ENCODE measurements at regions not wholly inside any gene's neighbourhood (a gene's known extent, or its start where the extent isn't known, plus 50 kb on each side); places are given as distances from the start of the nearest gene placed in this dataset.

DNA sequence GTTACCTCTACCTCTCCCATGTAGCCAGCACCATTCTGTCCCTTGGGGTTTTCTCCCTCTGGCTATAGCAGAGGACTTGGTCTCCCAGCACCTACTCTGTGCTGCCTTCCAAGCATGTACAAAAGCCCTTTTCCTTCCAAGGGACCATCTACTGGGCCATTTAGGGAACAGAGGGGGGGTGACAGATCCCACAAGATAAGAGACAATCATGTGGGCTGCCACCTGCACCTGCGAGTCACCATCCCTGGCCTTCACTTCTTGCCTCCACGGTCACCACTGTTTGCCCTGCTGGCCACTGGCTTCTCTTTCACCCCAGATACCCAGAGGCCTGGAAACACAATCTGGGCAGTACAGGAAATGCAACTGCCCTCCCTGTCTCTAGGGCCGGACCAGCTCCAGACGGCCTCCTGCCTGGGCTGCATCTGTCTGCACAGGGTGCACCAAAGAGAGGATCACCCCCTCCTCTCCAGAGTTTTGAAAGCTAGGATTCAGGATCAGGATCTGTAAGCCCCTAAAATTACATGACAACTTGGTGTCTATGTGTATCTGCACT lies 160.8 kb upstream of the NECTIN1 start (continued):
- TF ChIP-seq, protein P1, sequence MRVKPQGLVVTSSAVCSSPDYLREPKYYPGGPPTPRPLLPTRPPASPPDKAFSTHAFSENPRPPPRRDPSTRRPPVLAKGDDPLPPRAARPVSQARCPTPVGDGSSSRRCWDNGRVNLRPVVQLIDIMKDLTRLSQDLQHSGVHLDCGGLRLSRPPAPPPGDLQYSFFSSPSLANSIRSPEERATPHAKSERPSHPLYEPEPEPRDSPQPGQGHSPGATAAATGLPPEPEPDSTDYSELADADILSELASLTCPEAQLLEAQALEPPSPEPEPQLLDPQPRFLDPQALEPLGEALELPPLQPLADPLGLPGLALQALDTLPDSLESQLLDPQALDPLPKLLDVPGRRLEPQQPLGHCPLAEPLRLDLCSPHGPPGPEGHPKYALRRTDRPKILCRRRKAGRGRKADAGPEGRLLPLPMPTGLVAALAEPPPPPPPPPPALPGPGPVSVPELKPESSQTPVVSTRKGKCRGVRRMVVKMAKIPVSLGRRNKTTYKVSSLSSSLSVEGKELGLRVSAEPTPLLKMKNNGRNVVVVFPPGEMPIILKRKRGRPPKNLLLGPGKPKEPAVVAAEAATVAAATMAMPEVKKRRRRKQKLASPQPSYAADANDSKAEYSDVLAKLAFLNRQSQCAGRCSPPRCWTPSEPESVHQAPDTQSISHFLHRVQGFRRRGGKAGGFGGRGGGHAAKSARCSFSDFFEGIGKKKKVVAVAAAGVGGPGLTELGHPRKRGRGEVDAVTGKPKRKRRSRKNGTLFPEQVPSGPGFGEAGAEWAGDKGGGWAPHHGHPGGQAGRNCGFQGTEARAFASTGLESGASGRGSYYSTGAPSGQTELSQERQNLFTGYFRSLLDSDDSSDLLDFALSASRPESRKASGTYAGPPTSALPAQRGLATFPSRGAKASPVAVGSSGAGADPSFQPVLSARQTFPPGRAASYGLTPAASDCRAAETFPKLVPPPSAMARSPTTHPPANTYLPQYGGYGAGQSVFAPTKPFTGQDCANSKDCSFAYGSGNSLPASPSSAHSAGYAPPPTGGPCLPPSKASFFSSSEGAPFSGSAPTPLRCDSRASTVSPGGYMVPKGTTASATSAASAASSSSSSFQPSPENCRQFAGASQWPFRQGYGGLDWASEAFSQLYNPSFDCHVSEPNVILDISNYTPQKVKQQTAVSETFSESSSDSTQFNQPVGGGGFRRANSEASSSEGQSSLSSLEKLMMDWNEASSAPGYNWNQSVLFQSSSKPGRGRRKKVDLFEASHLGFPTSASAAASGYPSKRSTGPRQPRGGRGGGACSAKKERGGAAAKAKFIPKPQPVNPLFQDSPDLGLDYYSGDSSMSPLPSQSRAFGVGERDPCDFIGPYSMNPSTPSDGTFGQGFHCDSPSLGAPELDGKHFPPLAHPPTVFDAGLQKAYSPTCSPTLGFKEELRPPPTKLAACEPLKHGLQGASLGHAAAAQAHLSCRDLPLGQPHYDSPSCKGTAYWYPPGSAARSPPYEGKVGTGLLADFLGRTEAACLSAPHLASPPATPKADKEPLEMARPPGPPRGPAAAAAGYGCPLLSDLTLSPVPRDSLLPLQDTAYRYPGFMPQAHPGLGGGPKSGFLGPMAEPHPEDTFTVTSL (CRISPR knock-in tag; IDR thresholded peaks at IDR 0.05; ENCODE audit: borderline replicate concordance), result no peak
- TF ChIP-seq ATF7-NPFF (CRISPR knock-in tag; IDR thresholded peaks at IDR 0.05; ENCODE audit: low read depth) (no peak), MIER3 (CRISPR knock-in tag; IDR thresholded peaks at IDR 0.05; ENCODE audit: borderline replicate concordance) (no peak), TBX3 (IDR thresholded peaks at IDR 0.05; ENCODE audit: borderline replicate concordance) (no peak), FOXK1 (CRISPR knock-in tag; IDR thresholded peaks at IDR 0.05; ENCODE audit: borderline replicate concordance, low read depth) (no peak), PCBP1 (IDR thresholded peaks at IDR 0.05; ENCODE audit: borderline replicate concordance, low read depth, low read length) (no peak), CBX5 (CRISPR knock-in tag; IDR thresholded peaks at IDR 0.05; ENCODE audit: borderline replicate concordance) (no peak), GABPB1 (CRISPR knock-in tag; IDR thresholded peaks at IDR 0.05) (no peak), ZFY (CRISPR knock-in tag; IDR thresholded peaks at IDR 0.05) (no peak), TCF12 (IDR thresholded peaks at IDR 0.05) (no peak), TCF12 (CRISPR knock-in tag; IDR thresholded peaks at IDR 0.05) (no peak)
- TF ChIP-seq, protein P2, sequence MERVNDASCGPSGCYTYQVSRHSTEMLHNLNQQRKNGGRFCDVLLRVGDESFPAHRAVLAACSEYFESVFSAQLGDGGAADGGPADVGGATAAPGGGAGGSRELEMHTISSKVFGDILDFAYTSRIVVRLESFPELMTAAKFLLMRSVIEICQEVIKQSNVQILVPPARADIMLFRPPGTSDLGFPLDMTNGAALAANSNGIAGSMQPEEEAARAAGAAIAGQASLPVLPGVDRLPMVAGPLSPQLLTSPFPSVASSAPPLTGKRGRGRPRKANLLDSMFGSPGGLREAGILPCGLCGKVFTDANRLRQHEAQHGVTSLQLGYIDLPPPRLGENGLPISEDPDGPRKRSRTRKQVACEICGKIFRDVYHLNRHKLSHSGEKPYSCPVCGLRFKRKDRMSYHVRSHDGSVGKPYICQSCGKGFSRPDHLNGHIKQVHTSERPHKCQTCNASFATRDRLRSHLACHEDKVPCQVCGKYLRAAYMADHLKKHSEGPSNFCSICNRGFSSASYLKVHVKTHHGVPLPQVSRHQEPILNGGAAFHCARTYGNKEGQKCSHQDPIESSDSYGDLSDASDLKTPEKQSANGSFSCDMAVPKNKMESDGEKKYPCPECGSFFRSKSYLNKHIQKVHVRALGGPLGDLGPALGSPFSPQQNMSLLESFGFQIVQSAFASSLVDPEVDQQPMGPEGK (CRISPR knock-in tag; IDR thresholded peaks at IDR 0.05), result no peak

Measured in HepG2 (cell line).